Lower lobe of right lung (tissue), 2 donors: ENCODE measurements at regions not wholly inside any gene's neighbourhood (a gene's known extent, or its start where the extent isn't known, plus 50 kb on each side); places are given as distances from the start of the nearest gene placed in this dataset.
"Not testable (repeated sequence)": the region's sequence is repeated elsewhere in the genome, so short reads cannot be mapped to it uniquely, and the experiment has no call there.

ENCODE experiments used
- ATAC-seq, 2 donors: fragments of 200-7000 bp; cut with Tn5 transposase; one replicate each; pipeline ENCODE4 v1.9.1; 2020 to 2022; ENCODE audit warnings: mild to moderate bottlenecking in 2 of 2, moderate library complexity in 2 of 2
- DNase-seq: peaks from one replicate; pipeline ENCODE4 v3.0.0-alpha.2; 2020
- H3K27ac ChIP-seq: fragments of 200-600 bp; one replicate; pipeline ENCODE4 v1.8.0; 2022
- H3K27me3 ChIP-seq: fragments of 200-600 bp; one replicate; pipeline ENCODE4 v1.8.0; 2022; ENCODE audit warnings: low read depth
- H3K36me3 ChIP-seq: fragments of 200-600 bp; one replicate; pipeline ENCODE4 v1.8.0; 2022; ENCODE audit warnings: mild to moderate bottlenecking
- H3K4me1 ChIP-seq: fragments of 200-600 bp; one replicate; pipeline ENCODE4 v1.8.0; 2022
- H3K4me3 ChIP-seq: fragments of 200-600 bp; one replicate; pipeline ENCODE4 v1.8.0; 2022; ENCODE audit warnings: mild to moderate bottlenecking
- H3K9me3 ChIP-seq: fragments of 200-600 bp; one replicate; pipeline ENCODE4 v1.8.0; 2022
- CTCF ChIP-seq: fragments of 200-600 bp; IDR thresholded peaks from one replicate; pipeline ENCODE4 v1.8.0; 2022; ENCODE audit warnings: antibody characterized with exemption, mild to moderate bottlenecking
- intact Hi-C: fragments of 100-400 bp; cut with DNase I; formaldehyde crosslinking; loops from one replicate; pipeline ENCODE4 v1.11.0; 2022
- donor health status: DM: no; HTN: yes; CAD: no; lungs with severe emphysema.

- Histone ChIP-seq H3K27me3 (no peaks in the 10 kb centered on the region), H3K27ac (no peak overlapping the region), H3K4me1 (peaks cover 5% of the 10 kb centered on the region), H3K36me3 (no peaks in the 10 kb centered on the region), H3K4me3 (no peak overlapping the region), H3K9me3 (no peaks in the 10 kb centered on the region)
- no peak for DNase-seq
- intact Hi-C loops: no loop called here
- no peak for TF ChIP-seq CTCF
- no peak for ATAC-seq
These were observed 62.2 kb upstream of the ANXA1 start for GRCh38 chr9:73089304-73089985.

GRCh38 chr9:73087876-73088275 lies 63.8 kb upstream of the ANXA1 start:
- intact Hi-C loops, H3K36me3 ChIP-seq, ATAC-seq: not testable (repeated sequence)

GRCh38 chr9:73083519-73083918 lies 68.1 kb upstream of the ANXA1 start:
- Histone ChIP-seq H3K27me3 (no peaks in the 10 kb centered on the region), H3K4me3 (no peak overlapping the region), H3K9me3 (no peaks in the 10 kb centered on the region), H3K27ac (no peak overlapping the region), H3K36me3 (no peaks in the 10 kb centered on the region), H3K4me1 (no peaks in the 10 kb centered on the region)
- DNase-seq (no peak), ATAC-seq (no peak)
- intact Hi-C loops: no loop called here
- no peak for TF ChIP-seq CTCF

More at GRCh38 chr9:73087876-73088275, 63.8 kb upstream of the ANXA1 start:
- not testable (repeated sequence) for H3K9me3 ChIP-seq, DNase-seq, H3K27ac ChIP-seq, H3K27me3 ChIP-seq, H3K4me1 ChIP-seq, H3K4me3 ChIP-seq

GRCh38 chr9:73081979-73082657 lies 69.5 kb upstream of the ANXA1 start:
- peak; percentile 77 for TF ChIP-seq CTCF
- no peak overlapping the region for H3K27ac ChIP-seq
- intact Hi-C loops: no loop called here
- ATAC-seq: peak; percentile 70 to 72
- H3K9me3 ChIP-seq: no peaks in the 10 kb centered on the region
- no peak for DNase-seq
- H3K27me3 ChIP-seq: no peaks in the 10 kb centered on the region
- H3K36me3 ChIP-seq: no peaks in the 10 kb centered on the region
- no peak overlapping the region for H3K4me3 ChIP-seq
- no peaks in the 10 kb centered on the region for H3K4me1 ChIP-seq

GRCh38 chr9:73080110-73080694 lies 71.5 kb upstream of the ANXA1 start:
- DNase-seq (no peak), ATAC-seq (no peak)
- H3K27ac ChIP-seq: no peak overlapping the region
- H3K4me1 ChIP-seq: no peaks in the 10 kb centered on the region
- no peaks in the 10 kb centered on the region for H3K27me3 ChIP-seq
- TF ChIP-seq CTCF: no peak
- intact Hi-C loops: no loop called here
- no peaks in the 10 kb centered on the region for H3K9me3 ChIP-seq
- H3K4me3 ChIP-seq: no peak overlapping the region
- H3K36me3 ChIP-seq: no peaks in the 10 kb centered on the region

- Histone ChIP-seq H3K4me1 (no peaks in the 10 kb centered on the region), H3K9me3 (no peaks in the 10 kb centered on the region), H3K27ac (no peak overlapping the region), H3K4me3 (no peak overlapping the region), H3K27me3 (no peaks in the 10 kb centered on the region), H3K36me3 (no peaks in the 10 kb centered on the region)
- TF ChIP-seq CTCF: peak; percentile 10
- DNase-seq (no peak), ATAC-seq (no peak)
- intact Hi-C loops: no loop called here
These were observed 72.3 kb upstream of the ANXA1 start for GRCh38 chr9:73079326-73079725.
